Suprapubic skin (tissue), 4 donors: ENCODE measurements at regions not wholly inside any gene's neighbourhood (a gene's known extent, or its start where the extent isn't known, plus 50 kb on each side); places are given as distances from the start of the nearest gene placed in this dataset.

Experiments
- DNase-seq, 2 donors: peaks; one replicate each; pipeline ENCODE4 v3.0.0-alpha.2; 2019; ENCODE audit warnings: low spot score in 2 of 2
- H3K27ac ChIP-seq: fragments of 200-600 bp; sonication (generic); one replicate; pipeline ENCODE4 v1.5.1; 2019
- H3K27me3 ChIP-seq: fragments of 200-600 bp; sonication (generic); one replicate; pipeline ENCODE4 v1.5.1; 2019
- H3K36me3 ChIP-seq: fragments of 200-600 bp; sonication (generic); one replicate; pipeline ENCODE4 v1.5.1; 2019
- H3K4me1 ChIP-seq: fragments of 200-600 bp; sonication (generic); one replicate; pipeline ENCODE4 v1.5.1; 2019
- H3K4me3 ChIP-seq: fragments of 200-600 bp; sonication (generic); one replicate; pipeline ENCODE4 v1.5.1; 2019; ENCODE audit warnings: mild to moderate bottlenecking
- H3K9me3 ChIP-seq: fragments of 200-600 bp; sonication (generic); one replicate; pipeline ENCODE4 v1.5.1; 2019
- EP300 ChIP-seq: sonication (generic); formaldehyde crosslinking; IDR thresholded peaks from one replicate; pipeline ENCODE4 v1.6.1; 2017; ENCODE audit warnings: antibody characterized with exemption
- POLR2A ChIP-seq, 2 donors: fragments of 450-650 bp; IDR thresholded peaks; one replicate each; pipeline ENCODE4 v1.6.1; 2017; ENCODE audit warnings: antibody characterized with exemption in 2 of 2, mild to moderate bottlenecking in 2 of 2, moderate library complexity in 2 of 2
- POLR2AphosphoS5 ChIP-seq, 3 donors: sonication (generic); formaldehyde crosslinking; IDR thresholded peaks; one replicate each; pipeline ENCODE4 v1.6.1; 2017; ENCODE audit warnings: antibody characterized with exemption in 3 of 3
- WGBS: methylation state at CpG from one replicate; pipeline ENCODE4 v1.1.5; 2018; 5-methylcytosine and 5-hydroxymethylcytosine counted together
- TF ChIP-seq, protein P1 (sequence below), 2 donors: fragments of 200-600 bp in 1 of 2; fragments of 450-650 bp in 1 of 2; sonication (generic) in 1 of 2; IDR thresholded peaks; one replicate each; pipeline ENCODE4 v1.5.1; 2016 to 2019; ENCODE audit warnings: antibody characterized with exemption in 2 of 2, mild to moderate bottlenecking in 1 of 2, moderate library complexity in 1 of 2

DNA sequence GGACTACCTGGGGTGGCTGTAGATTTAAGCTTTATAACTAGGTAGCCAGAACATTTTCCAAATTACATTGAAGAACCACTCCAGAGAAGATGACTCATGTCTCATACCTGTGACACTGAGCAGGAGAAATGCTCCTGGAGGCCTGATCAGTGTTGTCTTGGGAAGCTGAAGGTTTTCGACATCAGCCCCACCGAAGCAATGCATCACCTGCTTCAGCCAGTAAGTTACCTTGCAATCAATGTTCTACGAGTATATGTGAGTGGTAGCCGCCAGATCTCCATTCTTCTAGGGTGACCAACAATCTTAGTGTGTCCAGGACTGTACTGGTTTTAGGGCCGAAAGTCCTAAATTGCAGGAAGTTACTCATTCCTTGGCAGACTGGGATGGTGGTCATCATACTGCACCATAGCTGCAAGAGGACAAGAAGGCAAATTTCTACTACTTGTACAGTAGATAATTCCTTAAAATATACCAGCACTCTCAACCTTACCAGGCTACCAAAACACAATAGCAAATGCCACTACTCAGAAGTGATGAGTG, 109.3 kb upstream of the LINC00305 start:
- no peaks in the 10 kb centered on the region for H3K9me3 ChIP-seq
- no peaks in the 10 kb centered on the region for H3K27me3 ChIP-seq
- no peaks in the 10 kb centered on the region for H3K4me1 ChIP-seq
- TF ChIP-seq EP300 (no peak), POLR2AphosphoS5 (IDR thresholded peaks at IDR 0.05) (no peak), POLR2A (IDR thresholded peaks at IDR 0.05) (no peak)
- TF ChIP-seq, protein P1, sequence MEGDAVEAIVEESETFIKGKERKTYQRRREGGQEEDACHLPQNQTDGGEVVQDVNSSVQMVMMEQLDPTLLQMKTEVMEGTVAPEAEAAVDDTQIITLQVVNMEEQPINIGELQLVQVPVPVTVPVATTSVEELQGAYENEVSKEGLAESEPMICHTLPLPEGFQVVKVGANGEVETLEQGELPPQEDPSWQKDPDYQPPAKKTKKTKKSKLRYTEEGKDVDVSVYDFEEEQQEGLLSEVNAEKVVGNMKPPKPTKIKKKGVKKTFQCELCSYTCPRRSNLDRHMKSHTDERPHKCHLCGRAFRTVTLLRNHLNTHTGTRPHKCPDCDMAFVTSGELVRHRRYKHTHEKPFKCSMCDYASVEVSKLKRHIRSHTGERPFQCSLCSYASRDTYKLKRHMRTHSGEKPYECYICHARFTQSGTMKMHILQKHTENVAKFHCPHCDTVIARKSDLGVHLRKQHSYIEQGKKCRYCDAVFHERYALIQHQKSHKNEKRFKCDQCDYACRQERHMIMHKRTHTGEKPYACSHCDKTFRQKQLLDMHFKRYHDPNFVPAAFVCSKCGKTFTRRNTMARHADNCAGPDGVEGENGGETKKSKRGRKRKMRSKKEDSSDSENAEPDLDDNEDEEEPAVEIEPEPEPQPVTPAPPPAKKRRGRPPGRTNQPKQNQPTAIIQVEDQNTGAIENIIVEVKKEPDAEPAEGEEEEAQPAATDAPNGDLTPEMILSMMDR (IDR thresholded peaks at IDR 0.05), result no peak
- DNase-seq, result no peak
- no peak overlapping the region for H3K4me3 ChIP-seq
- H3K36me3 ChIP-seq, result no peaks in the 10 kb centered on the region
- 87% methylated on average over 5 of the region's 5 CpGs for WGBS
- no peak overlapping the region for H3K27ac ChIP-seq

DNA sequence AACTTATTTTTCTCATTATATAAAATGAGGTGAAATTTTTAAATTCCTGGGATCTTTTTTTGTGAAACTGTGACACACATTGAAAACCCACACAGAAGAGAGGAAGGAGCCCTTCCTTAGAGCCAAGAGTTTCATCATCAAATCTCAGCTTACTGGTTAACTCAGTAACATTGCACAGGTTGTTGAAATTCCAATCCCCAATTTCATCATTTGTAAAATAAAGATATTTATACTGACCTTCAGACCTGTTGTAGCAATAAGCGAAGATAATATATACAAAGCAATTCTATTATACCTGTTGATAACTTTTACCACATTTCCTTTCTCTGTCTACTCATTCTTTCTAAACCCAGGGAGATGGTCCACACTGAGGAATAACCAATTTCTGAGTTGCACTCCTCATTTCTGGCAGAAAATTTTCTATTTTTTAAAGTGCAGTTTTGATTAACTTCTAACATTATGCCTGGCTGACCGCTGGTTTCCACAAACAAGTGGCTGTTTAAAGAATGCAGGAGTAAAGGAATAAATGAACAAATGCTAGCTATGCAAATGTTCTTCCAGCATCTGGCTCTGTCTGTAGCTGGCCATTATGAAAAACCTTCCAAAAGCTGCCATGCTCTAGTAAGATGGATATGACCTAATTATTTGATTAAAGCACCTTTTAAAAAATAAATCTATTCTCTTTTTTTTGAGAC, 105.7 kb upstream of the LINC00305 start:
- no peaks in the 10 kb centered on the region for H3K9me3 ChIP-seq
- H3K4me1 ChIP-seq, result no peaks in the 10 kb centered on the region
- WGBS, result 91% methylated on average over 2 of the region's 2 CpGs
- H3K36me3 ChIP-seq, result no peaks in the 10 kb centered on the region
- H3K4me3 ChIP-seq, result no peak overlapping the region
- TF ChIP-seq POLR2AphosphoS5 (IDR thresholded peaks at IDR 0.05) (no peak), EP300 (no peak), POLR2A (IDR thresholded peaks at IDR 0.05) (no peak)
- TF ChIP-seq, protein P1 (IDR thresholded peaks at IDR 0.05), result no peak
- DNase-seq, result no peak
- H3K27me3 ChIP-seq, result no peaks in the 10 kb centered on the region
- H3K27ac ChIP-seq, result no peak overlapping the region

DNA sequence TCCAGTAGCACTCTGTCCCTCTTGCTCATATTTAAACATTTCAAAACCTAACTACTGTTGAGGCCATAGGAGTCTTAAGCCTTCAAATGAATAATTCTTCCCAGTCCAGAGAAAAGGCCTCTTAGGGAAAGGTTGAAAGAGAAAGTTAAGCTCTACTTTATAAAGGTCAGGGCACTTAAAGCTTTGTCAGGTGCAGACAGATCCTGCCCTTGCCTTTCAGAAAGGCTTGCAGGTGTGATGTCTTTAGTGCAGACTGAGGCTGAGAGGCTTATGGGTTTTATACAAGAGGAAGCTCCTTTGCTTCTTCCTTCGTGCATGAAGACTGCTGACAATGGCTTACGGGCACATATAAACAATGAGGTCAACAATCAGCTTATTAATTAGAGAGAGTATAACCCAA, 105.0 kb upstream of the LINC00305 start:
- H3K27ac ChIP-seq, result no peak overlapping the region
- DNase-seq, result no peak
- WGBS, result 93% methylated on average over 2 of the region's 2 CpGs

DNA sequence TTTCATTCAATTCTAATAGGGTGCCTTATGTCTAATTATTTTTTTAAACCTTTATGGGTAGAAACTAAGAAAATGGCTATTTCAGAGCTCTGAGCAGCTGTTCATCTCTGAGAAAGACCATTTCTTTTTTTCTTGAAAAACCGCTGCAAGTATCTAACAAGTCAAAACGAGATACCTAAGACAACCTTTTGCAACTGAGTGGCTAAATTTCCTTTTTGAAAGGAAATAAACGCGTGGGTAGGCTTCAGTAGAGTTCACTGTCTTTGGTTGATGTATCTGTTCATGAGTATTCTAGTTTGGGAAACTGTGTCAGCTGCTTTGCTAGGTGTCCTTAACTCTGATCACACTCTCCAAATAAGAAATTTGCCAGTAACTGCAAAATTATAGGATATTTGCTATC, 104.3 kb upstream of the LINC00305 start:
- Histone ChIP-seq H3K36me3 (no peaks in the 10 kb centered on the region), H3K27me3 (no peaks in the 10 kb centered on the region)
- 83% methylated on average over 4 of the region's 4 CpGs for WGBS

More for the DNA sequence above, 105.0 kb upstream of the LINC00305 start:
- Histone ChIP-seq H3K4me3 (no peak overlapping the region), H3K36me3 (no peaks in the 10 kb centered on the region), H3K9me3 (no peaks in the 10 kb centered on the region), H3K27me3 (no peaks in the 10 kb centered on the region), H3K4me1 (no peaks in the 10 kb centered on the region)
- TF ChIP-seq, protein P1 (IDR thresholded peaks at IDR 0.05), result no peak
- TF ChIP-seq EP300, result no peak
- no peak for TF ChIP-seq POLR2A (IDR thresholded peaks at IDR 0.05)
- no peak for TF ChIP-seq POLR2AphosphoS5 (IDR thresholded peaks at IDR 0.05)

DNA sequence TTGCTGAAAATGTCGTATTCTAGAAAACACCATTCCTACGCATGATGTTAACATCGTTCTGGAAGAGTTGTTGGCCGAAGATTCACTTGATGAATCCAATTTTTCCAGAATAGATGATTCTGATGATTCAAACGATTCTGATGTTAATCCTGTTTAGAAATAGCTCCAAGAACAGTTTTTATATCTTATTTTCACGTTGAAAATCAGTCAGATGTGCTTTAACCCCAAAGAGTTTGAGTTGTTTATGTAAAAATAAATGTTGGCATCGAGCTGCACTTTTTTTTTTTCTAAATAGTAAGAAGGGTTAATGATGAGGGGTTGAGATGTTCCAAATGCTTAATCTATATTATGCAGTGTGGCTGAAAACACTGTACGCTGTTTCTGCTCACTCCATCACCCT, 99.9 kb upstream of the LINC00305 start:
- Histone ChIP-seq H3K27me3 (no peaks in the 10 kb centered on the region), H3K4me3 (no peak overlapping the region), H3K27ac (no peak overlapping the region), H3K9me3 (no peaks in the 10 kb centered on the region), H3K36me3 (no peaks in the 10 kb centered on the region), H3K4me1 (no peaks in the 10 kb centered on the region)
- 79% methylated on average over 8 of the region's 8 CpGs for WGBS
- no peak for DNase-seq
- TF ChIP-seq POLR2A (IDR thresholded peaks at IDR 0.05) (no peak), EP300 (no peak), POLR2AphosphoS5 (IDR thresholded peaks at IDR 0.05) (no peak)
- TF ChIP-seq, protein P1 (IDR thresholded peaks at IDR 0.05), result no peak

More for the DNA sequence above, 104.3 kb upstream of the LINC00305 start:
- no peaks in the 10 kb centered on the region for H3K4me1 ChIP-seq
- no peak overlapping the region for H3K4me3 ChIP-seq
- no peak overlapping the region for H3K27ac ChIP-seq
- TF ChIP-seq POLR2AphosphoS5 (IDR thresholded peaks at IDR 0.05), result no peak
- TF ChIP-seq EP300, result no peak
- TF ChIP-seq, protein P1 (IDR thresholded peaks at IDR 0.05), result no peak
- no peak for TF ChIP-seq POLR2A (IDR thresholded peaks at IDR 0.05)
- no peaks in the 10 kb centered on the region for H3K9me3 ChIP-seq
- DNase-seq, result no peak
